Left lung (tissue), 4 donors: ENCODE measurements at regions not wholly inside any gene's neighbourhood (a gene's known extent, or its start where the extent isn't known, plus 50 kb on each side); places are given as distances from the start of the nearest gene placed in this dataset.

Experiments used
- ATAC-seq: fragments of 200-7000 bp; cut with Tn5 transposase; one replicate; pipeline ENCODE4 v1.9.1; 2020; ENCODE audit warnings: moderate library complexity
- DNase-seq, 4 donors: peaks; one replicate each; pipeline ENCODE4 v3.0.0-alpha.2; 2013 to 2020
- H3K27ac ChIP-seq, 2 donors: fragments of 200-600 bp; sonication (generic) in 1 of 2; one replicate each; pipeline versions ENCODE4 v1.5.0 to v1.8.0; 2020 to 2021
- H3K27me3 ChIP-seq, 2 donors: fragments of 200-600 bp; sonication (generic) in 1 of 2; one replicate each; pipeline versions ENCODE4 v1.5.0 to v1.8.0; 2020 to 2021
- H3K36me3 ChIP-seq, 2 donors: fragments of 200-600 bp; sonication (generic) in 1 of 2; one replicate each; pipeline versions ENCODE4 v1.5.0 to v1.8.0; 2020 to 2021
- H3K4me1 ChIP-seq, 2 donors: fragments of 200-600 bp; one replicate each; pipeline ENCODE4 v1.8.0; 2021
- H3K4me3 ChIP-seq, 2 donors: fragments of 200-600 bp; sonication (generic) in 1 of 2; one replicate each; pipeline versions ENCODE4 v1.5.0 to v1.8.0; 2020 to 2021; ENCODE audit warnings: mild to moderate bottlenecking in 1 of 2
- H3K9me3 ChIP-seq, 2 donors: fragments of 200-600 bp; sonication (generic) in 1 of 2; one replicate each; pipeline versions ENCODE4 v1.5.0 to v1.8.0; 2020 to 2021
- CTCF ChIP-seq, 2 donors: fragments of 200-600 bp; sonication (generic) in 1 of 2; IDR thresholded peaks; one replicate each; pipeline versions ENCODE4 v1.5.0 to v1.8.0; 2021; ENCODE audit warnings: antibody characterized with exemption in 2 of 2
- intact Hi-C, 2 donors: fragments of 100-400 bp; cut with DNase I; formaldehyde crosslinking; loops; one replicate each; pipeline versions ENCODE4 v1.11.2 to v1.14.2; 2022
- donor health status: DM: no; HTN: yes; CAD: no.
- donor health status: DM: no; HTN: no; CAD: no.

DNA sequence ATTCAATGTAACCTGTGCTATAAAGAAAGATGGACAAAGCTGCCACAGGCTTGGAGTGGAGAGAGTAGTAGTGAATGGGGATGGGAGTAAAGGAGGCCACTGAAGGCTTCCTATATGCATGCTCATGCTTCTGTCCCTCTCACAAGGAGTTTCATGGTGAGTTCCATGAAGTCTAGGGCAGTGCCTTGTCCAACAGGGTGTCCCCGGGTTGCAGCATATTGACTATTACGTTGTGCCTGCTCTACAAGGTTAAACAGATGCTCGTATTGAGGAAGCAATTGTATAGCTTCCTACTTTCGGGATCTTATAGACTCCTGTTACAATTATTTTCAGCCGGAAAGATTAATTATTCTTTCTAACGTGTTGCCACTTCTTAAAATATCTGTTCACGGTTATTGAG is 129.1 kb upstream of the PIK3R1 start:
- Histone ChIP-seq H3K4me1 (peaks cover 17 to 22% of the 10 kb centered on the region in 2 donors), H3K36me3 (no peaks in the 10 kb centered on the region), H3K27ac (peak overlapping the region in 1 of 2 donors; percentile 54), H3K27me3 (no peaks in the 10 kb centered on the region), H3K4me3 (no peak overlapping the region), H3K9me3 (no peaks in the 10 kb centered on the region)
- intact Hi-C loops = no loop called here
- no peak for TF ChIP-seq CTCF (IDR thresholded peaks at IDR 0.05)
- no peak for ATAC-seq
- DNase-seq = no peak

- peaks cover 17 to 22% of the 10 kb centered on the region in 2 donors for H3K4me1 ChIP-seq
- H3K9me3 ChIP-seq = no peaks in the 10 kb centered on the region
- H3K27ac ChIP-seq = no peak overlapping the region
- no peak for ATAC-seq
- no peak for TF ChIP-seq CTCF (IDR thresholded peaks at IDR 0.05)
- H3K36me3 ChIP-seq = no peaks in the 10 kb centered on the region
- no peak overlapping the region for H3K4me3 ChIP-seq
- DNase-seq = no peak
- H3K27me3 ChIP-seq = no peaks in the 10 kb centered on the region
- intact Hi-C loops = no loop called here
These were observed 131.2 kb upstream of the PIK3R1 start for GRCh38 chr5:68084396-68084795.

DNA sequence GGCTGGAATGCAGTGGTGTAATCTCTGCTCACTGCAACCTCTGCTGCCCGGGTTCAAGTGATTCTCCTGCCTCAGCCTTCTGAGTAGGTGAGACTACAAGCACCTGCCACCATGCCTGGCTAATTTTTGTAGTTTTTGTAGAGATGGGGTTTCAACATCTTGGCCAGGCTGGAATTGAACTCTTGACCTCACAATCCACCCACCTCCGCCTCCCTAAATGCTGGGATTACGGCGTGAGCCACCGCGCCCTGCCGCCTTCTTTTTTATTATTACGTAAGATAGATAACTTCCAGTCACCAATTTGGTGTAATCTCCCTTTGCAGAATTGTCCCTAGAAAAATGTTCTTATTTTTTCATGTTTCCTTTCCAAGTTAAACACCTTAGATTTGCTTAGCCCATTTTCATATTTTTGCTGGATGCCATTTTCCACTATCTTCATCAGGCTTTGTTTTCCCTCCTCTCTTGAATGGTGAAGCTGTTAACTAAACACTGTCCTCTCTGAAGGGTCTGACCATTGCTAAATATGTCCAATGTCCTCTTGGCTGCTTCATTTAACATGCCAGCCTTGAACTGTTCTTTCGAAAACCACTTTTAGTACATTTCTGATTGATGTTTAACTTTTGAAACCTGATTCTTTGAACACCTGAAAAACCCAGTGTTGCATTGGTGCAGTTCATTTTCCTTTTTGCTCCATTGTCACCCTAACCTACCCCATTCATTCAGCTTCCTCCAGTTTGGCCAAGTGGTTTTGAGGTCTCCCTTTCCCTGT is 135.1 kb upstream of the PIK3R1 start:
- intact Hi-C loops = no loop called here
- DNase-seq = no peak
- Histone ChIP-seq H3K27ac (no peak overlapping the region), H3K9me3 (no peaks in the 10 kb centered on the region), H3K36me3 (no peaks in the 10 kb centered on the region), H3K4me1 (no peaks in the 10 kb centered on the region), H3K27me3 (no peaks in the 10 kb centered on the region), H3K4me3 (no peak overlapping the region)
- ATAC-seq = no peak
- TF ChIP-seq CTCF (IDR thresholded peaks at IDR 0.05) = no peak

- Histone ChIP-seq H3K4me1 (no peaks in the 10 kb centered on the region), H3K9me3 (no peaks in the 10 kb centered on the region), H3K27me3 (no peaks in the 10 kb centered on the region), H3K4me3 (no peak overlapping the region), H3K27ac (no peak overlapping the region), H3K36me3 (no peaks in the 10 kb centered on the region)
- intact Hi-C loops = no loop called here
- no peak for TF ChIP-seq CTCF (IDR thresholded peaks at IDR 0.05)
- DNase-seq = no peak
- ATAC-seq = peak; percentile 54
These were observed 138.1 kb upstream of the PIK3R1 start for GRCh38 chr5:68077349-68077894.

- H3K27ac ChIP-seq = no peak overlapping the region
- no peaks in the 10 kb centered on the region for H3K36me3 ChIP-seq
- no peak for DNase-seq
- H3K4me1 ChIP-seq = no peaks in the 10 kb centered on the region
- no peak for TF ChIP-seq CTCF (IDR thresholded peaks at IDR 0.05)
- no peak for ATAC-seq
- no peaks in the 10 kb centered on the region for H3K9me3 ChIP-seq
- no peak overlapping the region for H3K4me3 ChIP-seq
- intact Hi-C loops = no loop called here
- no peaks in the 10 kb centered on the region for H3K27me3 ChIP-seq
These were observed 140.9 kb upstream of the PIK3R1 start for GRCh38 chr5:68074633-68075032.
